ENCODE measurements at regions not wholly inside any gene's neighbourhood (a gene's known extent, or its start where the extent isn't known, plus 50 kb on each side); places are given as distances from the start of the nearest gene placed in this dataset.

GRCh38 chr1:81693316-81693715 lies 107.4 kb upstream of the ADGRL2 start:
- no peak for TF ChIP-seq CTCF (IDR thresholded peaks at IDR 0.05; ENCODE audit: control extremely low read depth in 1 of 3, insufficient read depth in 1 of 3, low read depth in 1 of 3, low read length in 3 of 3)
- TF ChIP-seq TAF1 (IDR thresholded peaks at IDR 0.05; ENCODE audit: low read depth, low read length): no peak
- TF ChIP-seq EZH2 (IDR thresholded peaks at IDR 0.05; ENCODE audit: low read depth, low read length, severe bottlenecking): no peak
- no peak for TF ChIP-seq EP300 (IDR thresholded peaks at IDR 0.05; ENCODE audit: borderline replicate concordance in 1 of 2, low read depth in 2 of 2, low read length in 2 of 2)
- no peak for TF ChIP-seq JUND (IDR thresholded peaks at IDR 0.05; ENCODE audit: low read length)

Data from H1 (cell line).